H4 (cell line): ENCODE measurements at regions not wholly inside any gene's neighbourhood (a gene's known extent, or its start where the extent isn't known, plus 50 kb on each side); places are given as distances from the start of the nearest gene placed in this dataset.
"Not testable (repeated sequence)": the region's sequence is repeated elsewhere in the genome, so short reads cannot be mapped to it uniquely, and the experiment has no call there.

Experiments
- DNase-seq: peaks from one replicate; pipeline ENCODE4 v3.0.0-alpha.2; 2015; ENCODE audit warnings: low spot score

DNA sequence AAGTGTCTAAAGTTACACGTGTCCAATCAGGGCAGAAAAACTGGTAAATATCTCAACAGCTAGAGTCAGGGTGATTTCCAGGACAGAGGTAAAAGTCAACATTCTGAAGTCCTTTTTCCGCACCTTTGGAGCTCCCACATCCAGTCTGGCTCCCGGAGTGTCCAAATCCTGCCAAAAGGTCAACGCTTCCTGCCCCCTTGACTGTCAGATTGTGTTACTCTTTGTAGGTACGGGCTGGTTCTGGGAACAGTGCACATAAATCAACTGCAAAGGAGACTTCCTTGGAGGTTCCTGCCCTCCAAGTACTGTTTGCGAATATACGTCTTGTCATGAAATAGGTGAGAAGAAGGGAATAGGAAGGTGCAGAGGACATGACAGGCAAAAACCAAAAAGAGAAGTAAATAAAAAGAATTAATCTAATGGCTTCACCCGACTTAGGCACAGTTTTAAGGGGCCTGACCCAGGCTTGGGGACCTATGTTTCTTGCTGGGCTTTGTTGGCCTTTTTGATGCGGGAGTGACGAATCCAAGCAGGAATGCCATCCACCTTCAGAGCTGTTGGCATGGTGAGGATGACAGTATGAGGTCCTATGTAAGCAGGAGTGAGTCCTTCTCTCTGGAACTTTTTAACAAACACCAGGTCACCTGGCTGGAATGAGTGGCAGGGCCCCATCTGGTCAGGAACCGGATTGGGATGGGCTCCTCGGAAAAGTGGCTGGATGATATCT, 155.4 kb downstream of the TRIM27 start:
- DNase-seq: no peak

- peak; percentile 69 for DNase-seq
Measured at GRCh38 chr6:28769626-28770402, 154.0 kb downstream of the TRIM27 start.

DNA sequence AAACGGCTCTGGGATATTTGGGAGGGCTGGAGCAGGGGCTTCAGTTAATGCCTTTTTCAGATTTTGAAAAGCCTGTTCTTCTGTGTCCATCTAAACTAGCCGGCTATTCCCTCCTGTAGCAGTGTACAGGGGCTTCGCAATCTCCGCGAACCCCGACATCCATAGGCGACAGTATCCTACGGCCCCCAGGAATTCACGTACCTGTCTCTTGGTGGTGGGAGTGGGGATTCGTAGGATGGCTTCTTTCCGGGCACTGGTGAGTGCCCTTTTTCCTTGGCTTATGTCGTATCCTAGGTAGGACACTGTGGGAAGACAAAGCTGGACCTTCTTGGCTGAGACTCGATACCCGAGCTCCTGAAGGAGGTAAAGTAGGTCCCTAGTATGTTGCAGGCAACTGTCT, 153.1 kb downstream of the TRIM27 start:
- DNase-seq: no peak

DNA sequence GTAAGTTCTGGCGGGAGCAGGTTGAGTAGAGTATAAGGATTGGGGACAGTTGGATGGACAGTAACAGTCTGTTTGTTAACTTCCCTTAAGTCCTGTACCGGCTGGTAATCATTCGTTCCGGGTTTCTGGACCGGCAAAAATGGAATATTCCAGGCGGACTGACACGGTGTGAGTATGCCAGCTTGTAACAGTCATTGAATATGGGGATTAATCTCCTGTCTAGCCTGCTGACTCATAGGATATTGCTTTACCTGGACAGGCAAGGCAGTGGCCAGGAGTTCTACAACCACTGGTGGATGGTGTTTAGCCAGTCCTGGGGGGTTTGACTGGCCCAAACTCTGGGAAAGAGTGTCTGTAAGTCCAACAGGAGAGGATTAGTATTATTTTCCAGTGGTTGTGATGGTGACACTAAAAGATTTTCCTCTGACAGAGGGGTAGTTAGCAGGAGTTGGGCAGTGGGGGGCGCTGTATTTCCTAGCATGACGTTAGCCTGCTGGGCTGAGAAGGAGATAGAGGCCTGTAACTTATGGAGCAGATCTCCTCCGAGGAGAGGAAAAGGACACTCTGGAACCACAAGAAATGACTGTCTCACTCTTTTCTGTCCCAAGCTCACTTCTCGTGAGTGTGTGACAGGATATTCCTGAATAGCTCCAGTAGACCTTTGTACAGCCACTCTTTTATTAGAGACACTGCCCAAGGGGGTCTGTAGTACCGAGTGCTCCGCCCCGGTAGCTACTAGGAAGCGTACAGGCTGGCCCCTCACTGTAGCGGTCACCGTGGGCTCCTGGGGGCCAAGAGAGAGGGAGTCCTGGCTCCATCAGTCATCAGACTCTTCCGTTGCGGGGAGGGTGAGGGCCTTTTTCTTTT, 152.2 kb downstream of the TRIM27 start:
- DNase-seq: no peak

DNA sequence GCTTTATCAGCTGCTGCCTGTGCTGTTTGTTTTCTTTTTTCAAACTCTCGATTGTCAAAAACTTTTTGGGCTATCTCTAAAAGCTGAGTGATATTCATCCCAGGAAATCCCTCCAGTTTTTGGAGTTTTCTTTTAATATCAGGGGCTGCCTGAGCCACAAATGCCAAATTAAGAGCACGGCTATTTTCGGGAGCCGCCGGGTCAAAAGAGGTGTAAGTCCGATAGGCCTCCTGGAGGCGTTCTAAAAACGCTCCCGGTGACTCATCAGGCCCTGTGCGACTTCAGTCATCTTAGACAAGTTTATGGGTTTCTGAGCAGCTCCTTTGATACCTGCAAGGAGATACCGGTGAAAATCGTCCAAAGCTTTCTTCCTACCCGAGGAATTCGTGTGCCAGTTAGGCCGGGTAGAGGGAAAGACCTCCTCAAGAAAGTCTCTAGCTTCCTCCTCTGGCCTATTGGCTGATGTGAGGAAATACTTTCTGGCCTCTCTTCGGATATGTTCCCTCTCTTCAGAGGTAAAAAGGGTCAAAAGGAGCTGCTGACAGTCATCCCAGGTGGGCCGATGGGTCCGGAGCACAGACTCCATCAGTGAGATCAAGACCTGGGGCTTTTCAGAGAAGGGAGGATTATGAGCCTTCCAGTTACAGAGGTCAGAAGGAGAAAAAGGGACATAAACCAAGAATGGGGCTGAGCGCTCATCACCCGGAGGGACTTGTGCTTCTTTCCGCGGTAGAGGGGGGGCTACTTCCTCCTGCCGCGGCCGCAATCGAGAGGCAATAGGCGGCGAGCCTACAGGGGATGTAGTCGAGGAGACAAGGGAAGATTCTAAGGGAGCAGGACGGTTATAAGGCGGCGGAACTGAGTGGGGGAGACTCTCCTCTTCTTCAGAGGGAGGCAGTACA, 151.1 kb downstream of the TRIM27 start:
- no peak for DNase-seq

GRCh38 chr6:28774292-28775051, 149.3 kb downstream of the TRIM27 start:
- no peak for DNase-seq

DNA sequence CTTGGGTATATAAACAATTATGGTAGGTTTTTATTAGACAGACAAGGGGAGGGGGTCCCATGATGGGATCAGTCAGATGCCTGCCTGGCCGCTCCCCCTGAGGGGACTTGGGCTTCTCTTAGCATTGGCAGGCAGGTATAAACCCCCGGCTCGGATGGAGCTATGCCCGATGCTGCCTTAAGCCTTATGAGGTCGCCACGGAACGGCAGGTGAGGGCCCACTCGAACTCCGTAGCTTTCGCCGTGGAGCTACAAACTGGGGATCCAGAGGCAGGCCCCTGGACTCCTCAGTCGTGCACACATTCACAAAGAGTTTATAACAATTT, 148.8 kb downstream of the TRIM27 start:
- no peak for DNase-seq

GRCh38 chr6:28775405-28776129, 148.2 kb downstream of the TRIM27 start:
- no peak for DNase-seq

- DNase-seq: no peak
Measured at GRCh38 chr6:28776269-28777146, 147.3 kb downstream of the TRIM27 start.

DNA sequence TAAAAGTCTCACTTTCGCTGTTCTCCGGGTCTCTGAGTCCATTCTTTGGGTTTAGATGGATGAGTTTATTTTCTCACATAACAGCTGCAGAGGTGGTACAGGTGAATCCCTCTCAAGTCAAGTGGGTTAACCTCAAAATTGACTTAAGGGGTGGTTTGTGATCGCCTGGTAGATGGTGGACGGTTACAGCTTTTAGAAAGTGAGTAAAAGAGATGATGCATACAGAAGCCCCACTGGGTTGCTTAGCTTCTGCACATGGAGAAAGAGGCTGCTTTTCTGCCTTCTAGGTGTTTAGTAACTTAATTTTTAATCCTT, 146.7 kb downstream of the TRIM27 start:
- DNase-seq: no peak

GRCh38 chr6:28782113-28782673, 141.6 kb downstream of the TRIM27 start:
- DNase-seq: no peak

DNA sequence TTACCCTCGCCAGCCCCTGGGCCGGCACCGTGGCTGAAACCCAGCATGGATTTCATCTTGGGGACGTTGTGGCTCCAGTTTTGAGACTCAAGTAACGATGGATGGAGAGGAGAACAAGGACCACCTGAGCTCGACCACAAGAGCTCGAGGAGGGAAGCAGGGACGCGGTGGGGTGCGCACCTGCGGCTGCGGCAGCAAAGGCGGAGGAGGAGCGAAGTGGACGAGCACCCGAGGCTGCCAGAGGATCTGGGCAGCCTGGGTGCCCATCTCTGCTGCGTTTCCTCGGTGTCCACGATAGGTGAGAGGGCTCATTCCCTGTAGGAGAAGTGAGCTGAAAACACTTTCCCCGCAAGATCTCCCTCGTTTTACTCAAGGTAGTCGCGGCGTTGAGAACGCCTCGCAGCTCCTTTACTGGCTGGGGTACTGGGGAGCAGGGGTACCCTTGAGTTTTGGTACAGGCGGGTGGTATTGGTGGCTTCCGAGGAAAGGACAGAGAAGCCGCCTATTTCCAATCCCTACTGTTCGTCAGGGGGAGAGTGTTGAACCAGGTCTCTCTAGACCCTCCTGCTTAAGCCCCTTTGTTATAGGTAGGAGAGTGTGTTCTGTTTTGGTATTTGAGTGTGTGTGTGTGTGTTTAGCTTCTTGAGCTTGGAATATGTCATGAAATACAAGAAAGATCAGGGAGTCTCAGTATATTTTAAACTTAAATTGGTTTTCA, 137.7 kb downstream of the TRIM27 start:
- no peak for DNase-seq

GRCh38 chr6:28789553-28790083, 134.2 kb downstream of the TRIM27 start:
- DNase-seq: peak; percentile 60

- DNase-seq: no peak
Measured at GRCh38 chr6:28791002-28791383, 132.8 kb downstream of the TRIM27 start.

- peak; percentile 60 for DNase-seq
Measured at GRCh38 chr6:28794175-28795002, 129.4 kb downstream of the TRIM27 start.

- not testable (repeated sequence) for DNase-seq
Measured at GRCh38 chr6:28800647-28801046, 123.1 kb downstream of the TRIM27 start.
